ENCODE measurements at regions not wholly inside any gene's neighbourhood (a gene's known extent, or its start where the extent isn't known, plus 50 kb on each side); places are given as distances from the start of the nearest gene placed in this dataset.
"Not testable (repeated sequence)": the region's sequence is repeated elsewhere in the genome, so short reads cannot be mapped to it uniquely, and the experiment has no call there.

DNA sequence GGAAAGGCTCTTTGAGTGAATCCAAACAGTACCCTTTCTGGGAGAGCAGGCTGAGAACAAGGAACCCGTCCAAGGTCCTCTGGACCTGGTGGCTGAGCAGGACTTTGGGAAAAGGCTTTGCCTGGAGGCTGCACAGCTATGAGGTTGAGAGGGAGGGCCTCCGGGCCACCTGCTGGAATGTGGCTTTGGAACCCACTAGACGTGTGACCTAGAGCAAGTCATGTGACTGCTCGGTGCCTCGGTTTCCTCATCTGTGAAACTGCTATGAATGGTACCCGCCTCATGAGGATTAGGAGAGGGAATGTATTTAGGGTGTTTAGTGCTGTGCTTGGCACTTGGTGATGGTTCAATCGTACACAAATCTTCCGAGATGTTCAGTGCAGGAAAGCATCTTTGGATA lies 50.4 kb downstream of the HAPSTR1 start:
- DNase-seq (ENCODE audit: low read depth in 4 of 4, low spot score in 3 of 4), result no peak

DNA sequence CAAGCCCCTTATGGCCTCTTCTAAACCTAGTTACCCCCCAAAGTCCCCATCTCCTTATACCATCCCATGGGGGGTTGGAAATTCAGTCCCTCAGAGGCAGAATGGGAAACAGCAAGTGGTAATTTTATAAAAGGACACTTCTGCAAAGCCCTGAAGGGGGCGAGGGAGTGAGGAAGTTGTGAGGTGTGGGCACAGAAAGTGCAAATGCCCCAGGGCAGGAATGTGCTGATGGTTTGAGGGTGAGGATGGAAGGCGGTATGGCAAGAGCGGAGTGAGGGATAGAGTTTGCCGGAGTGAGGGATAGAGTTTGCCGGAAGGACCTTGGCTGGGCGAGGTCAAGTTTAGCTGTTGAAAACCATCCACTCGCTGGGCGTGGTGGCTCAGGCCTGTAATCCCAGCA lies 52.7 kb downstream of the HAPSTR1 start:
- DNase-seq (ENCODE audit: low read depth in 4 of 4, low spot score in 3 of 4), result no peak

DNA sequence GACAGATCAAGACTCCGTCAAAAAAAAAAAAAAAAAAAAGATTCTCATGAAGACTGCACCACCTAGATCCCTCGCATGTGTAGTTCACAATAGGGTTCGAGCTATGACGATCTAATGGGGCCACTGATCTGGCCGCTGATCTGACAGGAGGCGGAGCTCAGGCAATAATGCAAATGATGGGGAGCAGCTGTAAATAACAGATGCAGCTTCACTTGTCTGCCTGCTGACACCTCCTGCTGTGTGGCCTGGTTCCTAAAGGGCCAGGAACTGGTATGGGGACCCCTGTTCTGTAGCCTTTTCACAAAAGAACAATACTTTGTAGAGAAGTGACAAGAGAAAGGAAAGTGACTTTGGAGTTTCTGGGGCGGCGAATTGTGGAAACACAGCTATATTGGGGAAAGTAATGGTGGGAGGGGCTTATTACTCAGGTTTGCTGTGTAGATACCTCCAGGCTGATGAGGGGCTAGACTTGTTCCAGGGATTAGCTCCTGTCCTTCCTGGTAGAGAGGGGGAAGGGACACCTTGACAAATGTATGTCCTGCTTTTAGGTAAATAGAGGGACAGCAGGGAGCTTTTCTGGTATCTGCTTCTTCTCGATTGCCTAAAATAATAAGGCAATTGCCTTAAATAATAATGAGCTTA lies 57.1 kb downstream of the HAPSTR1 start:
- no peak for DNase-seq (ENCODE audit: low read depth in 4 of 4, low spot score in 3 of 4)

DNA sequence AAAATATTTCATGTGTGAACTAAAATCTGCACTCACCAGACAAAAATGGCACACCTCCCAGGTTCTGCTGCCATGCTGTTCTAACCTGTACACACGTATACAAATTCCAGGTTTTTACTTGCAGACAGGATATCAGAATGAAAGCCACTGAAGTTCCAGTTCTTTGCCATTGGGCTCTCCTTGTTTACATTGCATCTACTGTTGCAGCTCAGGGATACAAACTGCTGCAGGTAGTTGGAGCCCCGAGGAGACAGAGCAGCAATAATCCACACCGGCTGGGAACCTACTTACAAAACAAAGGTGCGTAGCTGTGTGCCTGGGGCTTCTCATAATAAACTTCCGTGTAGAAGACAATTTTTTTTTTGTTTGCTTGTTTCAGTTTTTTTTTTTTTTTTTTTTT lies 59.6 kb downstream of the HAPSTR1 start:
- no peak for DNase-seq (ENCODE audit: low read depth in 4 of 4, low spot score in 3 of 4)

DNA sequence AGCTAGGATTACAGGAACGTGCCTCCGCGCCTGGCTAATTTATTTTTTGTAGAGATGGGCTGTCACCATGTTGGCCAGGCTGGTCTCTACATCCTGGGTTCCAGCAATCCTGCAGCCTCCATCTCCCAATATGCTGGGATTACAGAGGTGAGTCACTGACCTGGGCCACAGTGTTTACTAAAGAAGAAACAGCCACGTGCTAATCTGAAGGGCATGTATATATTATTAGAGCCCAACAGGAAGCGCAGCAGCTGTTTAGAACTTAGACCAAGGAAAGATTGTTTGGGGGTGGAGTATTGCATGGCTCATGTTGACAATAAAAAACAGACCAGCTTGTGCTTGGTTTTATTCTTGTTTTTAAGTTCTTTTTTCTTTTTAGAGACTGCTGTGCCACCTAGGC lies 60.2 kb downstream of the HAPSTR1 start:
- no peak for DNase-seq (ENCODE audit: low read depth in 4 of 4, low spot score in 3 of 4)

DNA sequence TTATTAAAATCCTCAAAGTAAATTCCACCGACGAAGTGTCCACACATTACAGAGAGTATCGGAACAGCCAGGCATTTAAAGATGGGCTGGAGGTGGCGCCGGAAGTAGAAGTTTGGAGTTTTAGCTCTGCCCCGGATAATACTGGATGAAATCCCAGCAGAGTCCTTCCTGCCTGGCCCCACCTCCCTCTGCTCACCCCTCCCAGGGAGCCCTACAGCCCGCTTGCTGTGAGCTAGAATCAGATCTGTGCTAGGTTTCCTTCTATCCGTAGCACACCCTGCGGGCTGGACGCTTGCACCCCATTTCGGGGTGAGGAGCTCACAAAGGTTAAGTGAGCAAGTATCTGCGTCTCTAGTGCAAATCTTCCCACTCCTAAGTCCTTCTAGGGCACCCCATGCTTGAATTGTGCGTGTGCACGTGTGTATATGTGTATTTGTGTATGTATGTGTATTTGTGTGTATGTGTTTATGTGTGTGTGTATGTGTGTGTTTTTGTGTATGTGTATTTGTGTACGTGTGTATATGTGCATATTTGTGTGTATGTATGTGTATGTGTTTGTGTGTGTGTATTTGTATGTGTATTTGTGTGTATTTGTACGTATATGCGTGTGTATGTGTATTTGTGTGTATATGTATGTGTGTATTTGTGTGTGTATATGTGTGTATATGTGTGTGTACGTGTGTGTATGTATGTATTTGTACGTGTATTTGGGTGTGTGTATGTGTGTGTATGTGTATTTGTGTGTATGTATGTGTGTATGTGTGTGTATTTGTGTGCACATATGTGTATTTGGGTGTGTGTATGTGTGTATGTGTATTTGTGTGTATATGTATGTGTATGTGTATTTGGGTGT lies 61.4 kb downstream of the HAPSTR1 start:
- no peak for DNase-seq (ENCODE audit: low read depth in 4 of 4, low spot score in 3 of 4)

DNA sequence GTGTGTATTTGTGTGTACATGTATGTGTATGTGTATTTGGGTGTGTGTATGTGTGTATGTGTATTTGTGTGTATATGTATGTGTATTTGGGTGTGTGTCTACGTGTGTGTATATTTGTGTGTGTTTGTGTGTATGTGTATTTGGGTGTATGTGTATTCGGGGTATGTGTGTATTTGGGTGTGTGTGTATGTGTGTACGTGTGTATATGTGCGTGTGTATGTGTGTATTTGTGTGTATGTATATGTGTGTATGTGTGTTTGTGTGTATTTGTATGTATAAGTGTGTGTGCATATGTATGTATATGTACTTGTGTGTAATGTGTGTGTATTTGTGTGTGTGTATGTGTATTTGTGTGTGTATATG lies 62.0 kb downstream of the HAPSTR1 start:
- no peak for DNase-seq (ENCODE audit: low read depth in 4 of 4, low spot score in 3 of 4)

DNA sequence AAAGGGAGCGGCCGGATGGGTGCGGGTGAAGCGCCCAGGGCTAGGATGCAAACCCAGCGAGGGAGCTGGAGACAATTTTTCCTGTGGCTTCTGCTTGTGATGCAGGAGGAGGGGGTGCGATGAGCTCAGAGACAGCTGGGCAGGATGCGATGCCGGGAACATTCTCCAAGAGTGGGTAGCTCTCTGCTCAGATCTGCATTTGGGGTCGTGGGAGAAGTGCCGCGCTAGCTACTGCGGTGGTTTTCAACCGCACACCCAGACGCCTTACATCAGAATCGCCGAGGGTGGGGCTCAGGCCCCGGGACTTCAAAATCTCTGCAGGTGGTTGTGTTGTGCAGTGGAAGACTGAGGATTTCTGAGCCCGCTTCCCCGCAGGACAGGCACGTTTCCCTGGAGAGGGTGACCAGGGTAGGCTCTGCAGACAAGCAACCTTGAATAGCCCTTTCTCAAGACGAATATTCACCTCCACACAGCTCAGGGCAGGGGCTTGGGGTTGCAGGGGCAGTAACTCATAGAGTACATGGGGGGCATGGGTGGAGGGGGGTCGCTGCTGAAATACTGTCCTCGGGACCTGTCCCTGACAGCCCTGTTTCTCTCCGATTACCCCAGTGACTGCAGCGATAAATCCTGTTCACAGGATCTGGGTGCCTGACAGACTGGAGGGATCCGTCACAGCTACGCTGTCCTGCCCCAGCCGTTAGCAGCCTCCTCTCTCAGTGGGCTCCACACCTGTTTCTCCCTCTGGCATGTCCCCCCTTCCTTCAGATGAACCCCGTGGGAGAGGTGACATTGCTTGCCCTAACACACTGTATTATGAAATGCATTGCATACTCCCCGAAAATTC lies 63.3 kb downstream of the HAPSTR1 start:
- DNase-seq (ENCODE audit: low read depth in 4 of 4, low spot score in 3 of 4), result no peak

DNA sequence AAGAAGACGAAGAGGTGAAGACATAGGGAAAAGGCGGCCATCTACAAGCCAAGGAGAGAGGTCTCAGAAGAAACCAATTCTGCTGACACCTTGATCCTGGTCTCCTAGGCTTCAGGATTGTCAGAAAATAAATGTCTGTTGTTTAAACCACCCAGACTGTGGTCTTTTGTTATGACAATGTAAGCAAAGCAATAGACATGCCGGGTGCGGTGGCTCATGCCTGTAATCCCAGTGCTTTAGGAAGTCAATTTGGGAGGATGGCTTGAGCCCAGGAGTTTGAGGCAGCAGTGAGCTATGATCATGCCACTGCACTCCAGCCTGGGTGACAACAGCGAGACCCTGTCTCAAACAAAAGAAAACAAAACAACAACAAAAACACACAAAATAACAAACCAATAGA lies 64.4 kb downstream of the HAPSTR1 start:
- DNase-seq (ENCODE audit: low read depth in 4 of 4, low spot score in 3 of 4), result no peak

DNA sequence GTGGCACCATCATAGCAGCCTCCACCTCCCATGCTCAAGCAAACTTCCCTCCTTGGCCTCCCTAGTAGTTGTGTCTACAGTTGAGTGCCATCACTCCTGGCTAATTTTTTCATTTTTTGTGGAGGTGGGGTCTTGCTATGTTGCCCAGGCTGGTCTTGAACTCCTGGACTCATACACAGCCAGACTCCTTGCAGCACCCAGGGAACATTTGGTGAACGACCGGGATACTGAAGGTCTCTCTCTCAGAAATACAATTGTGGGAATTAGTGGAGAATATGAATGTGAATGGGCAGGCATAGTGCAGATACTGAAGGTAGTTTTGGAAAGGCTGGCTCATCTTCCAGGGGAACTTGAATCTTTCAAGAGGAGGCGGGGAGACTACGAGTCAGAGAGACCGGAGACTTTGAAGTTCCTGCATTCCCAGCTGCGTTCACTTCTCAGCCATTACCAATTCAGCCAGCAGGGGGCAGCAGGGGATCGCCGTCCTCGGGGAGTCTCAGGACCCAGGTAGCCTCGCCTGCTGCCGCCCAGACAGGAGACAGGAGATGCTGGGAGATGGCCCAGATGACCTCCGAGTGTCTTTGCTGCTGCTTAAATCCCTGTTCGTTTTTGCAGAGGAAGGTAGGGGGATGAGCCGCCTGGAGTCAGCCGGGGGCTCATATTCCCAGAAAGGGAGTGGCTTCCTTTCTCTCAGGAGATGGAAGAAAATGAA lies 68.6 kb downstream of the HAPSTR1 start:
- DNase-seq (ENCODE audit: low read depth in 4 of 4, low spot score in 3 of 4), result peak in 3 of 4 donors; percentile 22 to 36 (median 31)

DNA sequence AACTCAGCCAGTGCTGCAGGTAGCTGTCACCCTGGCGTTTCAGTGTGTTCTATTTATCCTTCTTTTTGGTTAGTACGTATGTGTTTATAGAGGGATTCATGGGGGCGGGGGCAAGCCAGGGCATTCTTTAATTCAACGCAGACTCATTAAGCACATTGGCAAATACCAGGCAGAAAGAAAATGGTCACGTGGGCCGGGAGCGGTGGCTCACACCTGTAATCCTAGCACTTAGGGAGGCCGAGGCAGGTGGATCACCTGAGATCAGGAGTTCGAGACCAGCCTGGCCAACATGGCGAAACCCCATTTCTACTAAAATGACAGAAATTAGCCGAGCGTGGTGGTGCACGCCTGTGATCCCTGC lies 69.1 kb downstream of the HAPSTR1 start:
- no peak for DNase-seq (ENCODE audit: low read depth in 4 of 4, low spot score in 3 of 4)

DNA sequence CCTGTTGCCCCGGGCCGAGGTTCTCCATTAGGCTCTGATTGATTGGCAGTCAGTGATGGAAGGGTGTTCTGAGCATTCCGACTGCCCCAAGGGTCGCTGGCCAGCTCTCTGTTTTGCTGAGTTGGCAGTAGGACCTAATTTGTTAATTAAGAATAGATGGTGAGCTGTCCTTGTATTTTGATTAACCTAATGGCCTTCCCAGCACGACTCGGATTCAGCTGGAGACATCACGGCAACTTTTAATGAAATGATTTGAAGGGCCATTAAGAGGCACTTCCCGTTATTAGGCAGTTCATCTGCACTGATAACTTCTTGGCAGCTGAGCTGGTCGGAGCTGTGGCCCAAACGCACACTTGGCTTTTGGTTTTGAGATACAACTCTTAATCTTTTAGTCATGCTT lies 74.2 kb downstream of the HAPSTR1 start:
- no peak for DNase-seq (ENCODE audit: low read depth in 4 of 4, low spot score in 3 of 4)

DNA sequence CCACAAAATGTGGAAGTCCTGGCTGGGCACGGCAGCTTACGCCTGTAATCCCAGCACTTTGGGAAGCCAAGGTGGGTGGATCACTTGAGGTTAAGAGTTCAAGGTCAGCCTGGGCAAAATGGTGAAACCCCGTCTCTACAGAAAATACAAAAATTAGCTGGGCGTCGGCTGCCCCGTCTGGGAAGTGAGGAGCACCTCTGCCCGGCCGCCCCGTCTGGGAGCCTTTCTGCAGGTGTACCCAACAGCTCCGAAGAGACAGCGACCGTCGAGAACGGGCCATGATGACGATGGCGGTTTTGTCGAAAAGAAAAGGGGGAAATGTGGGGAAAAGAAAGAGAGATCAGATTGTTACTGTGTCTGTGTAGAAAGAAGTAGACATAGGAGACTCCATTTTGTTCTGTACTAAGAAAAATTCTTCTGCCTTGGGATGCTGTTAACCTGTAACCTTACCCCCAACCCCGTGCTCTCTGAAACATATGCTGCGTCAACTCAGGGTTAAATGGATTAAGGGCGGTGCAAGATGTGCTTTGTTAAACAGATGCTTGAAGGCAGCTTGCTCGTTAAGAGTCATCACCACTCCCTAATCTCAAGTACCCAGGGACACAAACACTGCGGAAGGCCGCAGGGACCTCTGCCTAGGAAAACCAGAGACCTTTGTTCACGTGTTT lies 75.0 kb downstream of the HAPSTR1 start:
- not testable (repeated sequence) for DNase-seq (ENCODE audit: low read depth in 4 of 4, low spot score in 3 of 4)

DNA sequence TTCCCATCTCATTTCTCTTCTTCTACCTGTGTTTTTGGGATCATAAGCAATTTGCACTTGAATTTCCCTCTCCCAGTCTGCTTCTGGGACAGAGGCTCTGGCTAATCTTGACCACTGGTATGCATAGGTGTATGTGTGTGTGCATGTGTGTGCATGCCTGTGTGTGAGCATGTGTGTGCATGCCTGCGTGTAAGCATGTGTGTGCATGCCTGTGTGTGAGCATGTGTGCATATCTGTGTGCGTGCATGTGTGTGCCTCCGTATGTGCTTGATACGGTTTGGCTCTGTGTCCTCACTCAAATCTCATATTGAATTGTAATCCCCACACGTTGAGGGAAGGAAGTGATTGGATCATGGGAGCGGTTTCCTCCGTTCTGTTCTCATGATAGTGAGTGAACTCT lies 77.7 kb downstream of the HAPSTR1 start:
- no peak for DNase-seq (ENCODE audit: low read depth in 4 of 4, low spot score in 3 of 4)

DNA sequence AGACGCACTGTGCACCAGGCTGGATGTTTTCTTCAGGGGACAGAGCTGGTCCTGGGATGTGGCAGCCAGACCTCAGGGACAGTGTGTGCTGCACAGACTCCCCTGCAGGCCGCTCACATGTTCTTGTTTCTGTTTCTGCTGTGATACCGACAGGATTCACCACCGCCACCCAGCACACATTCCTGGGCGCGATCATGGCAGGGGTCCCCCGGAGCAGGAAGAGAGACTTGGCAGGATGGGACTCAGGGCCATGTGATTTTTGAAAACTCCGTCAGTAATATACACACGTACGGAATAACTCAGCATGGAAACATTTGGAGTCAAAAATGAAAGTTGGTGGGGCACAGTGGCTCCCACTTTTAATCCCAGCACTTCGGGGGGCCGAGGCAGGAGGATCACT lies 79.0 kb downstream of the HAPSTR1 start:
- no peak for DNase-seq (ENCODE audit: low read depth in 4 of 4, low spot score in 3 of 4)

DNA sequence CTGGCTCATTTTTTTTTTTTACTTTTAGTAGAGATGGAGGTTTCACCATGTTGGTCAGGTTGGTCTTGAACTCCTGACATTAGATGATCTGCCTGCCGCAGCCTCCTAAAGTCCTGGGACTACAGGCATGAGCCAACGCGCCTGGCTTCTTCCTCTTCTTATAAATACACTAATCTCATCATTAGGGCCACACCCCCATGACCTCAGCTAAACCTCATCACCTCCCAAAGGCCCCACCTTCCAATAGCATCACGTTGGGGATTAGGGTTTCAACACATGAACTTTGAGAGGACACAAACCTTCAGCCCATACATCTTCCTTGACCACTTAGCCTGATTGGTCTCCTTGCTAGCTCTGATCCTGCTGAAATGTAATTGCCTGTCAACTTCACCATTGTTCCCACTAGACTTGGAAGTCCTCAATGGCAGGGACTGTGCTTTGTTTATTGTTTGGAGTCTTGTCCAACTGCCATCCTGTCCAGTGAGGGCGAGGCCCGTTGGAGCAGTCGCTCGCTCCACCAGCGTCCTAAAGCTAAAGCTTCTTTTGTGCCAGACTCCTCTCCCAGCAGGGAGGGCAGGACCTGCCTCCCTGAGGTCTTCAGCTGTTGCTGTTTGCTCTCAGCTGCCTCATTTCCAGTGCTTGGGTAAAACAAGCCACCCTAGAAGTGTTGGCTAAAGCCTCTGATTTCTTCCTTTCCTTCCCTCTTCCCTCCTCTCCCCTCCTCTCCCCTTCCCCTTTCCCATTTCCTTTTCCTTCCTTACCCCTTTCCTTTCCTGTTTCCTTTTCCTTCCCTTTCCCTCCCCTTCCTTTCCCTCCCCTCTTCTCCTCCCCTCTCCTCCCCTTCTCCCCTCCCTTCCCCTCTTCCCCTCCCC lies 85.3 kb downstream of the HAPSTR1 start:
- no peak for DNase-seq (ENCODE audit: low read depth in 4 of 4, low spot score in 3 of 4)

DNA sequence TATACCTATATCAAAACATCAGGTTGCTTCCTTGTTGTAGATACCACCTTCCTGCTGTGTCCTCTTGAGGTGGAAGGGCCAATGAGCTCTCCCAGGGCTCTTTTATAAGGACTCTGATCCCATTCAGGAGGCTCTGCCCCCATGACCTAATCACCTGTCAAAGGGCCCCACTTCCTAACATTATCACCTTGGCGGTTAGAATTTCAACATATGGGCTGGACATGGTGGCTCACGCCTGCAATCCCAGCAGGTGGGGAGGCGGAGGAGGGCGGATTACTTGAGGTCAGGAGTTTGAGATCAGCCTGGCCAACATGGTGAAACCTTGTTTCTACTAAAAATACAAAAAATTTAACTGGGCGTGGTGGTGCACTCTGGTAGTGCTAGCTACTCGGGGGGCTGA lies 86.4 kb downstream of the HAPSTR1 start:
- no peak for DNase-seq (ENCODE audit: low read depth in 4 of 4, low spot score in 3 of 4)

DNA sequence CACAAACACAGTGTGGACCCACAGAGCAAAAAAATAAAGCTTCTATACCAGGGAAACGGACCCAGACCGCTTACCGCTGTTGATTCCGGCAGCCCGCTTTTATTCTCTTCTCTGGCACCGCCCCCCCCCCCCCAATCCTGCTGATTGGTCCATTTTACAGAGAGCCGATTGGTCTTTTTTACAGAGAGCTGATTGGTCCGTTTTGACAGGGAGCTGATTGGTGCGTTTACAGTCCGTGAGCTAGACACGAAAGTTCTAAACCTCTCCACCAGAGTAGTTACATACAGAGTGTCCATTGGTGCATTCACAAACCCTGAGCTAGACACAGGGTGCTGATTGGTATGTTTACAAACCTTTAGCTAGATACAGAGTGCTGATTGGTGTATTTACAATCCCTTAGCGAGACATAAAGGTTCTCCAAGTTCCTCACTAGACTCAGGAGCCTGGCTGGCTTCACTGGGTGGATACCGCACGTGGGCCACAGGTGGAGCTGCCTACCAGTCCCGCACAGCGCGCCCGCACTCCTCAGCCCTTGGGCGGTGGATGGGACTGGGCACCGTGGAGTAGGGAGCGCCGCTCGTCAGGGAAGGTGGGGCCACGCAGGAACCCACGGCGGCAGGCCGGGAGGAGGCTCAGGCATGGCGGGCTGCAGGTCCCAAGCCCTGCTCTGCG lies 92.4 kb downstream of the HAPSTR1 start:
- DNase-seq (ENCODE audit: low read depth in 4 of 4, low spot score in 3 of 4), result no peak

DNA sequence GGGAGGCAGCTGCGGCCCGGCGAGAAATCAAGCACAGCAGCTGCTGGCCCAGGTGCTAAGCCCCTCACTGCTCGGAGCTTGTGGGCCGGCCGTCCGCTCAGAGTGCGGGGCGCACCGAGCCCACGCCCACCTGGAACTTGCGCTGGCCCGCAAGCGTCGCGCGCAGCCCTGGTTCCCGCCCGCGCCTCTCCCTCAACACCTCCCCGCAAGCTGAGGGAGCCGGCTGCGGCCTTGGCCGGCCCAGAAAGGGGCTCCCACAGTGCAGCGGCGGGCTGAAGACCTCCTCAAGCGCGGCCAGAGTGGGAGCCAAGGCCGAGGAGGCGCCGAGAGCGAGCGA lies 92.9 kb downstream of the HAPSTR1 start:
- DNase-seq (ENCODE audit: low read depth in 4 of 4, low spot score in 3 of 4), result no peak
